Endothelial cell of umbilical vein (primary cell): ENCODE measurements at regions not wholly inside any gene's neighbourhood (a gene's known extent, or its start where the extent isn't known, plus 50 kb on each side); places are given as distances from the start of the nearest gene placed in this dataset.

ENCODE experiments used
- EZH2 ChIP-seq: IDR thresholded peaks from 2 replicates; pipeline ENCODE4 v1.6.1; 2012; ENCODE audit warnings: borderline replicate concordance, low read depth, mild to moderate bottlenecking, moderate library complexity, low read length, inconsistent platforms; ENCODE audit not compliant: severe bottlenecking
- MYC ChIP-seq: IDR thresholded peaks from one replicate; pipeline ENCODE4 v1.6.1; 2011; ENCODE audit warnings: mild to moderate bottlenecking, low read depth, low read length
- POLR2AphosphoS5 ChIP-seq: IDR thresholded peaks from 2 replicates; pipeline ENCODE4 v1.6.1; 2012; ENCODE audit warnings: low read depth, mild to moderate bottlenecking, control low read depth, low read length, moderate library complexity; ENCODE audit not compliant: insufficient read depth
- TF ChIP-seq, protein P1 (sequence below), 2 donors: IDR thresholded peaks; 1 replicate in 1 of 2; 2 replicates in 1 of 2; pipeline ENCODE4 v1.5.1; 2011; ENCODE audit warnings: low read length in 2 of 2, mild to moderate bottlenecking in 2 of 2, moderate library complexity in 2 of 2, control low read depth in 1 of 2, inconsistent platforms in 1 of 2, low read depth in 1 of 2; ENCODE audit not compliant: insufficient read depth in 1 of 2; ENCODE audit errors: extremely low read depth in 1 of 2

DNA sequence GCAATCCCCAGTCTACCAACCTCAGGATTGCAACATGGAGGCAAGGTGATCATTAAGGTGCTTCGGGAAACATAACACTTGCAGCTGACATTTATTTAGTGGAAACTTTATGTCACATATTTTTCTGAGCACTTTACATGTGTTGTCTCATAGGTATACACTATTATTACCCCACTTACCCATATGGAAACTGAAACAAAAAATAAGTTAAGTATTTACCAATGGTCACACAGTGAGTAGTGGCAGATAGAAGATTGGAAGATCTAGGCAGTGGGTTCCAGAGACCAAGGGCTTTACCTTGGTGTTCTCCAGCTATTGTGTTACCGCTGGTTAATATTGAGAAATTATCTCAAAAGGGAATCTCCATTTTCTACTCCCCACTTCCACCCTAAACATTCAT, 1279.1 kb upstream of the SORCS1 start:
- TF ChIP-seq, protein P1, sequence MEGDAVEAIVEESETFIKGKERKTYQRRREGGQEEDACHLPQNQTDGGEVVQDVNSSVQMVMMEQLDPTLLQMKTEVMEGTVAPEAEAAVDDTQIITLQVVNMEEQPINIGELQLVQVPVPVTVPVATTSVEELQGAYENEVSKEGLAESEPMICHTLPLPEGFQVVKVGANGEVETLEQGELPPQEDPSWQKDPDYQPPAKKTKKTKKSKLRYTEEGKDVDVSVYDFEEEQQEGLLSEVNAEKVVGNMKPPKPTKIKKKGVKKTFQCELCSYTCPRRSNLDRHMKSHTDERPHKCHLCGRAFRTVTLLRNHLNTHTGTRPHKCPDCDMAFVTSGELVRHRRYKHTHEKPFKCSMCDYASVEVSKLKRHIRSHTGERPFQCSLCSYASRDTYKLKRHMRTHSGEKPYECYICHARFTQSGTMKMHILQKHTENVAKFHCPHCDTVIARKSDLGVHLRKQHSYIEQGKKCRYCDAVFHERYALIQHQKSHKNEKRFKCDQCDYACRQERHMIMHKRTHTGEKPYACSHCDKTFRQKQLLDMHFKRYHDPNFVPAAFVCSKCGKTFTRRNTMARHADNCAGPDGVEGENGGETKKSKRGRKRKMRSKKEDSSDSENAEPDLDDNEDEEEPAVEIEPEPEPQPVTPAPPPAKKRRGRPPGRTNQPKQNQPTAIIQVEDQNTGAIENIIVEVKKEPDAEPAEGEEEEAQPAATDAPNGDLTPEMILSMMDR (IDR thresholded peaks at IDR 0.05; ENCODE audit: extremely low read depth in 1 of 2, insufficient read depth in 1 of 2, low read depth in 1 of 2, low read length in 2 of 2), result no peak
- TF ChIP-seq MYC (no peak), EZH2 (no peak), POLR2AphosphoS5 (no peak)
